AG04449 (cell line): ENCODE measurements at regions not wholly inside any gene's neighbourhood (a gene's known extent, or its start where the extent isn't known, plus 50 kb on each side); places are given as distances from the start of the nearest gene placed in this dataset.

Experiments
- CTCF ChIA-PET: fragments of 350-600 bp; formaldehyde crosslinking; extraction: SDS; loops from one replicate; lab custom pipeline; 2021; ENCODE audit warnings: antibody characterized with exemption; lab: Yijun Ruan, JAX
- POLR2A ChIA-PET: fragments of 400-600, 350-600 bp; formaldehyde crosslinking; extraction: SDS; loops from one replicate; lab custom pipeline; 2020; ENCODE audit warnings: antibody characterized with exemption, inconsistent platforms; lab: Yijun Ruan, JAX
- DNase-seq: peaks from one replicate; pipeline ENCODE4 v3.0.0-alpha.2; 2010; ENCODE audit warnings: low read depth, low spot score
- H3K4me3 ChIP-seq: 2 replicates; pipeline ENCODE4 v1.5.1; 2011; ENCODE audit warnings: low read depth, mild to moderate bottlenecking, control low read depth, low read length
- TF ChIP-seq, protein P1 (sequence below): IDR thresholded peaks from one replicate; pipeline ENCODE4 v1.5.1; 2011; ENCODE audit warnings: mild to moderate bottlenecking, moderate library complexity, low read length, control low read depth, inconsistent platforms; ENCODE audit not compliant: insufficient read depth; ENCODE audit errors: missing control alignments

DNA sequence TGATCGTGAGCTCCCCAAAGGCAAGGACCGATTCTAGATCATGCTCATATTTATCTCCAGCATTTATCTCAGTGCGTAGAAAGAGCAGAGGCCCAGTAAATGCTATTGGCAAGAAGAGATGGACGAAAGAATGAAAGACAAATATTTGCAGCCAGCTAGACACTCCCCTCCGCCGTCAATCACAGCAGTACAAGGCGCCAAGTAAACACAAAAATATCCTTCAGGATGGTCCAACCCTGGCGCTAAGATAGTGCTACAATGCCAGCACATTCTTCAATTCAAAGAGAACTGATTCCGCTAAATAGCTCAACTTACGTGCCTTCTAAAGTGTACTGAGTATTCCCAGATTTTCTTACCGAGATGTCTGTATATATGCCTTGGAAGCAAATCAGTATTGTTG, 114.5 kb downstream of the DDX53 start:
- no peak for DNase-seq
- H3K4me3 ChIP-seq = no peak overlapping the region
- POLR2A ChIA-PET = no interaction called here
- TF ChIP-seq, protein P1, sequence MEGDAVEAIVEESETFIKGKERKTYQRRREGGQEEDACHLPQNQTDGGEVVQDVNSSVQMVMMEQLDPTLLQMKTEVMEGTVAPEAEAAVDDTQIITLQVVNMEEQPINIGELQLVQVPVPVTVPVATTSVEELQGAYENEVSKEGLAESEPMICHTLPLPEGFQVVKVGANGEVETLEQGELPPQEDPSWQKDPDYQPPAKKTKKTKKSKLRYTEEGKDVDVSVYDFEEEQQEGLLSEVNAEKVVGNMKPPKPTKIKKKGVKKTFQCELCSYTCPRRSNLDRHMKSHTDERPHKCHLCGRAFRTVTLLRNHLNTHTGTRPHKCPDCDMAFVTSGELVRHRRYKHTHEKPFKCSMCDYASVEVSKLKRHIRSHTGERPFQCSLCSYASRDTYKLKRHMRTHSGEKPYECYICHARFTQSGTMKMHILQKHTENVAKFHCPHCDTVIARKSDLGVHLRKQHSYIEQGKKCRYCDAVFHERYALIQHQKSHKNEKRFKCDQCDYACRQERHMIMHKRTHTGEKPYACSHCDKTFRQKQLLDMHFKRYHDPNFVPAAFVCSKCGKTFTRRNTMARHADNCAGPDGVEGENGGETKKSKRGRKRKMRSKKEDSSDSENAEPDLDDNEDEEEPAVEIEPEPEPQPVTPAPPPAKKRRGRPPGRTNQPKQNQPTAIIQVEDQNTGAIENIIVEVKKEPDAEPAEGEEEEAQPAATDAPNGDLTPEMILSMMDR = no peak
- CTCF ChIA-PET = no interaction called here

GRCh38 chrX:23115651-23116050, 115.9 kb downstream of the DDX53 start:
- CTCF ChIA-PET = no interaction called here
- TF ChIP-seq, protein P1 = no peak
- POLR2A ChIA-PET = no interaction called here
- no peak overlapping the region for H3K4me3 ChIP-seq
- DNase-seq = no peak

DNA sequence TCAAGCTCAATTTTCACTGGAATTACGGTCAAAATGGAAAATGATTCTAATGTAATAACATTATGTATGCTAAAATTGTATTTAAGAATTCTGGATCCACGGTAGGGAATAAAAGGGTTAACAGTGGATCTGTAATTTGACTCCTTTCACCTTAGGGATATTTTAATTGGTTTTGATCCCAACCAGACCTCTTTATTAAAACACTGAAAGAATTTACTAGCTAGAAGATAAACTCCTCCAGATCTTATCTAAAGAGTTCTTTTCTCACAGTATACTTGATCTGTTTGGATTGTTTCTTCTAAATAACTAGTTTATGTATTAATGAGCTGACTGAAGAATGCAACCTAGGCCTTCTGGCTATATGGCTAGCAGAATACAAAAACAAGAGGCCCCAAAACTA, 118.4 kb downstream of the DDX53 start:
- no peak overlapping the region for H3K4me3 ChIP-seq
- ChIA-PET POLR2A (no interaction called here), CTCF (no interaction called here)
- TF ChIP-seq, protein P1 = no peak
- no peak for DNase-seq

- DNase-seq = no peak
- POLR2A ChIA-PET = no interaction called here
- no peak overlapping the region for H3K4me3 ChIP-seq
- TF ChIP-seq, protein P1 = no peak
- CTCF ChIA-PET = no interaction called here
These were observed 119.2 kb downstream of the DDX53 start for GRCh38 chrX:23118890-23119527.

- POLR2A ChIA-PET = no interaction called here
- CTCF ChIA-PET = no interaction called here
- TF ChIP-seq, protein P1 = no peak
- no peak for DNase-seq
- no peak overlapping the region for H3K4me3 ChIP-seq
These were observed 127.8 kb downstream of the DDX53 start for GRCh38 chrX:23127586-23127985.

DNA sequence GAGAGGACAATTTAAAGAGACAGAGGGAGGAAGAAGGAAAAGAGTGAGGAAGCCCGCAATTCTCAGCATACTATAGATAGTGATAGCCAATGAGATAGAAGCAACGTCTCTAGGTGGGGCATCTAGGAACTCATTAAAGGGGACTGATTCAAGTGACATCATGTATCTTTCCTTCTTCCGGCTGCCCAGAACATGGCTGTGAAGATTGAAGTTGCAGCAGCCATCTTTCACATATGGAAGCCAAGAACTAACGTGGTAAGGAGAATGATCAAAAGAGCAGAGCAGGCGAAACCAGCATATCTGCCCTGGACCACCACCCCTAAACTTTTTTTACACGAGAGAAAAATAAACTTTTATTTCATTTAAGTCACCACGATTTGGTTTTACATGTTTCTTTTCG, 133.8 kb downstream of the DDX53 start:
- no peak for DNase-seq
- TF ChIP-seq, protein P1 = no peak
- H3K4me3 ChIP-seq = no peak overlapping the region
- POLR2A ChIA-PET = no interaction called here
- CTCF ChIA-PET = no interaction called here
